CD4-positive, alpha-beta T cell treated with Interleukin-4 for 1 hour (primary cell): ENCODE measurements at regions not wholly inside any gene's neighbourhood (a gene's known extent, or its start where the extent isn't known, plus 50 kb on each side); places are given as distances from the start of the nearest gene placed in this dataset.
"Not testable (repeated sequence)": the region's sequence is repeated elsewhere in the genome, so short reads cannot be mapped to it uniquely, and the experiment has no call there.

Experiments
- DNase-seq, 2 donors: peaks; one replicate each; pipeline ENCODE4 v3.0.0-alpha.2; 2020 to 2022

- DNase-seq: no peak
These were observed 204.2 kb upstream of the PLD5 start for GRCh38 chr1:242728696-242729095.

- no peak for DNase-seq
These were observed 198.7 kb upstream of the PLD5 start for GRCh38 chr1:242723044-242723716.

- DNase-seq: no peak
These were observed 194.5 kb upstream of the PLD5 start for GRCh38 chr1:242718967-242719366.

- DNase-seq: no peak
These were observed 187.8 kb upstream of the PLD5 start for GRCh38 chr1:242712248-242712647.

- DNase-seq: no peak
These were observed 186.3 kb upstream of the PLD5 start for GRCh38 chr1:242710847-242711246.

GRCh38 chr1:242710286-242710685, 185.8 kb upstream of the PLD5 start:
- DNase-seq: no peak

- no peak for DNase-seq
These were observed 179.0 kb upstream of the PLD5 start for GRCh38 chr1:242703467-242703866.

GRCh38 chr1:242692988-242693387, 168.5 kb upstream of the PLD5 start:
- DNase-seq: no peak

- DNase-seq: no peak
These were observed 167.1 kb upstream of the PLD5 start for GRCh38 chr1:242691610-242691945.

- DNase-seq: no peak
These were observed 166.5 kb upstream of the PLD5 start for GRCh38 chr1:242690849-242691609.

- DNase-seq: no peak
These were observed 164.9 kb upstream of the PLD5 start for GRCh38 chr1:242689378-242689777.

GRCh38 chr1:242674951-242675645, 150.6 kb upstream of the PLD5 start:
- no peak for DNase-seq

- DNase-seq: no peak
These were observed 149.2 kb upstream of the PLD5 start for GRCh38 chr1:242673652-242674051.

- DNase-seq: not testable (repeated sequence)
These were observed 148.7 kb upstream of the PLD5 start for GRCh38 chr1:242673165-242673564.

- DNase-seq: no peak
These were observed 145.5 kb upstream of the PLD5 start for GRCh38 chr1:242670019-242670418.

GRCh38 chr1:242662886-242663285, 138.4 kb upstream of the PLD5 start:
- DNase-seq: no peak

GRCh38 chr1:242653772-242654171, 129.3 kb upstream of the PLD5 start:
- not testable (repeated sequence) for DNase-seq

GRCh38 chr1:242651817-242652216, 127.3 kb upstream of the PLD5 start:
- DNase-seq: no peak

GRCh38 chr1:242641461-242641860, 117.0 kb upstream of the PLD5 start:
- no peak for DNase-seq

GRCh38 chr1:242639104-242639503, 114.6 kb upstream of the PLD5 start:
- no peak for DNase-seq

GRCh38 chr1:242634732-242635131, 110.2 kb upstream of the PLD5 start:
- DNase-seq: no peak

- no peak for DNase-seq
These were observed 104.9 kb upstream of the PLD5 start for GRCh38 chr1:242629396-242629795.

GRCh38 chr1:242623756-242624155, 99.3 kb upstream of the PLD5 start:
- DNase-seq: no peak

- DNase-seq: no peak
These were observed 98.6 kb upstream of the PLD5 start for GRCh38 chr1:242623119-242623518.
